HepG2 (cell line): ENCODE measurements at regions not wholly inside any gene's neighbourhood (a gene's known extent, or its start where the extent isn't known, plus 50 kb on each side); places are given as distances from the start of the nearest gene placed in this dataset.

ENCODE experiments used
- ATF1 ChIP-seq: IDR thresholded peaks from 2 replicates; pipeline ENCODE4 v1.6.1; 2016; ENCODE audit warnings: mild to moderate bottlenecking, control low read depth
- ELF4 ChIP-seq: sonication (generic); formaldehyde crosslinking; IDR thresholded peaks from 2 replicates; pipeline ENCODE4 v1.5.0; 2020; ENCODE audit warnings: missing genetic modification reagents, mild to moderate bottlenecking, moderate library complexity, borderline replicate concordance
- FOXM1 ChIP-seq: sonication (generic); formaldehyde crosslinking; IDR thresholded peaks from 2 replicates; pipeline ENCODE4 v1.5.0; 2020; ENCODE audit warnings: missing genetic modification reagents
- MXI1 ChIP-seq: IDR thresholded peaks from 3 replicates; pipeline ENCODE4 v1.6.1; 2012; ENCODE audit warnings: low read depth, low read length, inconsistent platforms, borderline replicate concordance
- MYC ChIP-seq: sonication (generic); formaldehyde crosslinking; IDR thresholded peaks from 2 replicates; pipeline ENCODE4 v1.9.0; 2021; ENCODE audit warnings: missing genetic modification reagents, borderline replicate concordance
- SAFB2 ChIP-seq: sonication (generic); formaldehyde crosslinking; IDR thresholded peaks from 2 replicates; pipeline ENCODE4 v1.5.1; 2020; ENCODE audit warnings: missing genetic modification reagents, low read depth, mild to moderate bottlenecking, borderline replicate concordance
- ZBTB1 ChIP-seq: sonication (generic); formaldehyde crosslinking; IDR thresholded peaks from 2 replicates; pipeline ENCODE4 v1.4.0; 2020; ENCODE audit warnings: missing genetic modification reagents, borderline replicate concordance
- ZKSCAN5 ChIP-seq: sonication (generic); formaldehyde crosslinking; IDR thresholded peaks from 2 replicates; pipeline ENCODE4 v1.5.1; 2020; ENCODE audit warnings: mild to moderate bottlenecking, missing genetic modification reagents
- ZMYM4 ChIP-seq: sonication (generic); formaldehyde crosslinking; IDR thresholded peaks from 2 replicates; pipeline ENCODE4 v1.8.1; 2023; ENCODE audit warnings: mild to moderate bottlenecking, missing genetic modification reagents
- ZNF335 ChIP-seq: sonication (generic); formaldehyde crosslinking; IDR thresholded peaks from 2 replicates; pipeline ENCODE4 v1.4.0; 2020; ENCODE audit warnings: missing genetic modification reagents
- ZNF746 ChIP-seq: sonication (generic); formaldehyde crosslinking; IDR thresholded peaks from 2 replicates; pipeline ENCODE4 v1.8.0; 2022; ENCODE audit warnings: mild to moderate bottlenecking, missing genetic modification reagents
- TF ChIP-seq, protein P1 (sequence below): sonication (generic); formaldehyde crosslinking; IDR thresholded peaks from 2 replicates; pipeline ENCODE4 v1.5.0; 2020; ENCODE audit warnings: mild to moderate bottlenecking, missing genetic modification reagents, moderate library complexity

DNA sequence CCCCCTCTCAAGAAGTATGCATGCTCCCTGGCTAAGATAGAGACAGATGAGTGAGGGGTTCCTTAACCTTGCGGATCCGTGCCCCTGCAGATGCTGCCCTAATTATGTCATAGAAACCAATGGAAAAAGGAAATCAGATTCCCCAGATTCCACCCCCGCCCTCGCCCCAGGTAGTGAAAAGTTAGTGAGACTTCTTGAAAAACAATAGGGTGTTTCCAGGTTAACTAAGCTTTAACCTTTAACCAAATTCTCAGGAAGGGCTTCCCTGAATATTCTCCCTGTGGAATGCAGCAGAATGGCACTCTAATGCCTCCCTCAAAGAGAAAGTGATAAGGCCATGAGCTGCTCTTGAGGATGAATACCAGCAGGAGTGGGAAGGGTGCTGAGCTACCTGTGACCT is 116.0 kb upstream of the RANBP3L start:
- TF ChIP-seq, protein P1, sequence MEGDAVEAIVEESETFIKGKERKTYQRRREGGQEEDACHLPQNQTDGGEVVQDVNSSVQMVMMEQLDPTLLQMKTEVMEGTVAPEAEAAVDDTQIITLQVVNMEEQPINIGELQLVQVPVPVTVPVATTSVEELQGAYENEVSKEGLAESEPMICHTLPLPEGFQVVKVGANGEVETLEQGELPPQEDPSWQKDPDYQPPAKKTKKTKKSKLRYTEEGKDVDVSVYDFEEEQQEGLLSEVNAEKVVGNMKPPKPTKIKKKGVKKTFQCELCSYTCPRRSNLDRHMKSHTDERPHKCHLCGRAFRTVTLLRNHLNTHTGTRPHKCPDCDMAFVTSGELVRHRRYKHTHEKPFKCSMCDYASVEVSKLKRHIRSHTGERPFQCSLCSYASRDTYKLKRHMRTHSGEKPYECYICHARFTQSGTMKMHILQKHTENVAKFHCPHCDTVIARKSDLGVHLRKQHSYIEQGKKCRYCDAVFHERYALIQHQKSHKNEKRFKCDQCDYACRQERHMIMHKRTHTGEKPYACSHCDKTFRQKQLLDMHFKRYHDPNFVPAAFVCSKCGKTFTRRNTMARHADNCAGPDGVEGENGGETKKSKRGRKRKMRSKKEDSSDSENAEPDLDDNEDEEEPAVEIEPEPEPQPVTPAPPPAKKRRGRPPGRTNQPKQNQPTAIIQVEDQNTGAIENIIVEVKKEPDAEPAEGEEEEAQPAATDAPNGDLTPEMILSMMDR (CRISPR knock-in tag) = no peak
- TF ChIP-seq MXI1 (no peak), ELF4 (CRISPR knock-in tag) (no peak), ZNF335 (CRISPR knock-in tag) (no peak), ZMYM4 (CRISPR knock-in tag) (no peak), FOXM1 (CRISPR knock-in tag) (no peak), ZBTB1 (no peak), SAFB2 (CRISPR knock-in tag) (no peak), ATF1 (no peak), ZKSCAN5 (no peak), MYC (CRISPR knock-in tag) (no peak), ZNF746 (CRISPR knock-in tag) (no peak)
